Keratinocyte (primary cell): ENCODE measurements at regions not wholly inside any gene's neighbourhood (a gene's known extent, or its start where the extent isn't known, plus 50 kb on each side); places are given as distances from the start of the nearest gene placed in this dataset.

Source experiments
- DNase-seq: peaks from one replicate; pipeline ENCODE4 v3.0.0-alpha.2; 2011; ENCODE audit warnings: low read depth, missing footprints, low spot score
- FAIRE-seq: peaks from 2 replicates; lab custom pipeline; 2011; peaks lifted over from hg19 to GRCh38; lab: Jason Lieb, UNC
- H2AFZ ChIP-seq: 2 replicates; pipeline ENCODE4 v1.6.0; 2012; ENCODE audit warnings: low read length, control low read depth, inconsistent platforms; ENCODE audit not compliant: control insufficient read depth
- H3K27ac ChIP-seq: 2 replicates; pipeline ENCODE4 v1.5.1; 2011; ENCODE audit warnings: low read length; ENCODE audit not compliant: control insufficient read depth, insufficient read depth
- H3K27me3 ChIP-seq: 3 replicates; pipeline ENCODE4 v1.6.0; 2011; ENCODE audit warnings: low read length; ENCODE audit not compliant: control insufficient read depth, insufficient read depth; ENCODE audit errors: extremely low read depth
- H3K36me3 ChIP-seq, 2 experiments: 2 replicates in 1 of 2; 3 replicates in 1 of 2; pipeline ENCODE4 v1.5.1; 2011; ENCODE audit warnings: low read length in 2 of 2, mild to moderate bottlenecking in 1 of 2; ENCODE audit not compliant: control insufficient read depth in 2 of 2, insufficient read depth in 2 of 2; ENCODE audit errors: extremely low read depth in 1 of 2
- H3K4me1 ChIP-seq: 3 replicates; pipeline ENCODE4 v1.5.1; 2011; ENCODE audit warnings: low read length; ENCODE audit not compliant: control insufficient read depth, insufficient read depth; ENCODE audit errors: extremely low read depth
- H3K4me2 ChIP-seq: 3 replicates; pipeline ENCODE4 v1.6.0; 2011; ENCODE audit warnings: low read depth, low read length; ENCODE audit not compliant: control insufficient read depth, insufficient read depth; ENCODE audit errors: extremely low read depth
- H3K4me3 ChIP-seq, 3 experiments: fragments of 200-600 bp in 1 of 3; sonication (generic) in 1 of 3; 2 replicates in 2 of 3; 3 replicates in 1 of 3; pipeline ENCODE4 v1.5.1; 2011 to 2016; ENCODE audit warnings: low read length in 3 of 3, mild to moderate bottlenecking in 3 of 3, control low read depth in 2 of 3, inconsistent platforms in 1 of 3, low read depth in 1 of 3, mixed read lengths in 1 of 3, mixed run types in 1 of 3, moderate library complexity in 1 of 3; ENCODE audit not compliant: control insufficient read depth in 2 of 3, insufficient read depth in 2 of 3; ENCODE audit errors: extremely low read depth in 1 of 3
- H3K79me2 ChIP-seq: 2 replicates; pipeline ENCODE4 v1.6.0; 2012; ENCODE audit warnings: low read length; ENCODE audit not compliant: control insufficient read depth, insufficient read depth
- H3K9ac ChIP-seq: 3 replicates; pipeline ENCODE4 v1.6.0; 2011; ENCODE audit warnings: low read length; ENCODE audit not compliant: control insufficient read depth, insufficient read depth; ENCODE audit errors: extremely low read depth
- H3K9me1 ChIP-seq: 3 replicates; pipeline ENCODE4 v1.6.0; 2011; ENCODE audit warnings: low read length; ENCODE audit not compliant: control insufficient read depth, insufficient read depth; ENCODE audit errors: extremely low read depth
- H3K9me3 ChIP-seq: 2 replicates; pipeline ENCODE4 v1.5.1; 2012; ENCODE audit warnings: low read depth, low read length; ENCODE audit not compliant: control insufficient read depth
- H4K20me1 ChIP-seq: 3 replicates; pipeline ENCODE4 v1.6.0; 2011; ENCODE audit warnings: low read length; ENCODE audit not compliant: control insufficient read depth, insufficient read depth; ENCODE audit errors: extremely low read depth
- CTCF ChIP-seq, 3 experiments: IDR thresholded peaks in 1 of 3; conservative IDR thresholded peaks in 1 of 3; optimal IDR thresholded peaks in 1 of 3; 2 replicates in 2 of 3; 3 replicates in 1 of 3; pipeline versions ENCODE3 to v1.5.1; 2011; ENCODE audit warnings: low read length in 3 of 3, mild to moderate bottlenecking in 3 of 3, moderate library complexity in 2 of 3, control low read depth in 1 of 3, inconsistent platforms in 1 of 3; ENCODE audit not compliant: insufficient read depth in 2 of 3; ENCODE audit errors: extremely low read depth in 1 of 3
- EZH2 ChIP-seq: IDR thresholded peaks from one replicate; pipeline ENCODE4 v1.6.1; 2012; ENCODE audit warnings: inconsistent platforms, mild to moderate bottlenecking, low read length, moderate library complexity
- dilution Hi-C: fragments of 300-500 bp; cut with MboI; formaldehyde crosslinking; loops from one replicate; pipeline ENCODE4 v1.7.0; 2020; ENCODE audit warnings: low sequenced_read_pairs; ENCODE audit not compliant: extremely low pct_ligation_motif_present

- Histone ChIP-seq H3K4me2 (no peak overlapping the region), H3K4me3 (no peak overlapping the region), H4K20me1 (no peaks in the 10 kb centered on the region), H3K27ac (no peak overlapping the region), H3K9me1 (no peaks in the 10 kb centered on the region), H3K27me3 (no peaks in the 10 kb centered on the region), H3K4me1 (peaks cover 33% of the 10 kb centered on the region), H3K9ac (no peak overlapping the region), H3K36me3 (no peaks in the 10 kb centered on the region), H3K9me3 (no peaks in the 10 kb centered on the region), H2AFZ (no peak overlapping the region), H3K79me2 (no peaks in the 10 kb centered on the region)
- TF ChIP-seq EZH2, result no peak
- dilution Hi-C loops, result loop anchor here (25.0 kb wide), 1 partner anchor 166 kb away; no protein-coding TSS in a partner anchor
- no peak for FAIRE-seq
- no peak for DNase-seq
Measured at GRCh38 chr20:40495956-40496355, 193.1 kb downstream of the MAFB start.

GRCh38 chr20:40494248-40494647 lies 194.8 kb downstream of the MAFB start:
- H3K27ac ChIP-seq, result no peak overlapping the region
- H3K4me1 ChIP-seq, result peaks cover 48% of the 10 kb centered on the region
- peak overlapping the region; percentile 0 for H3K4me2 ChIP-seq
- H3K36me3 ChIP-seq, result no peaks in the 10 kb centered on the region
- no peaks in the 10 kb centered on the region for H4K20me1 ChIP-seq
- DNase-seq (no peak), FAIRE-seq (peak; percentile 39)
- TF ChIP-seq EZH2 (no peak), CTCF (optimal IDR thresholded peaks at IDR 0.05 in 1 of 3, IDR thresholded peaks at IDR 0.05 in 1 of 3, conservative IDR thresholded peaks at IDR 0.05 in 1 of 3; ENCODE audit: extremely low read depth in 1 of 3, insufficient read depth in 2 of 3, low read length in 3 of 3) (no peak)
- no peaks in the 10 kb centered on the region for H3K79me2 ChIP-seq
- H3K4me3 ChIP-seq, result no peak overlapping the region
- no peaks in the 10 kb centered on the region for H3K9me3 ChIP-seq
- dilution Hi-C loops, result loop anchor here (25.0 kb wide), 1 partner anchor 168 kb away; no protein-coding TSS in a partner anchor
- no peaks in the 10 kb centered on the region for H3K9me1 ChIP-seq
- H3K27me3 ChIP-seq, result no peaks in the 10 kb centered on the region
- H3K9ac ChIP-seq, result no peak overlapping the region
- H2AFZ ChIP-seq, result no peak overlapping the region

GRCh38 chr20:40493549-40493948 lies 195.5 kb downstream of the MAFB start:
- Histone ChIP-seq H3K27me3 (no peaks in the 10 kb centered on the region), H2AFZ (no peak overlapping the region), H3K4me1 (peaks cover 49% of the 10 kb centered on the region), H3K27ac (no peak overlapping the region), H3K4me2 (peak overlapping the region; percentile 30), H3K4me3 (no peak overlapping the region), H3K36me3 (no peaks in the 10 kb centered on the region), H3K9me3 (no peaks in the 10 kb centered on the region), H4K20me1 (no peaks in the 10 kb centered on the region), H3K9me1 (no peaks in the 10 kb centered on the region), H3K9ac (no peak overlapping the region), H3K79me2 (no peaks in the 10 kb centered on the region)
- dilution Hi-C loops, result loop anchor here (25.0 kb wide), 1 partner anchor 169 kb away; no protein-coding TSS in a partner anchor
- DNase-seq (peak; percentile 81), FAIRE-seq (peak; percentile 99)
- TF ChIP-seq EZH2 (no peak), CTCF (optimal IDR thresholded peaks at IDR 0.05 in 1 of 3, IDR thresholded peaks at IDR 0.05 in 1 of 3, conservative IDR thresholded peaks at IDR 0.05 in 1 of 3; ENCODE audit: extremely low read depth in 1 of 3, insufficient read depth in 2 of 3, low read length in 3 of 3) (no peak)
